ENCODE measurements at regions not wholly inside any gene's neighbourhood (a gene's known extent, or its start where the extent isn't known, plus 50 kb on each side); places are given as distances from the start of the nearest gene placed in this dataset.

GRCh38 chr13:79943346-79944023, 397.4 kb downstream of the SPRY2 start:
- TF ChIP-seq TAF1 (IDR thresholded peaks at IDR 0.05; ENCODE audit: borderline replicate concordance, low read depth, low read length): no peak
- no peak for TF ChIP-seq MYB (IDR thresholded peaks at IDR 0.05; ENCODE audit: borderline replicate concordance, low read depth, low read length)
- no peak for TF ChIP-seq RFX5 (IDR thresholded peaks at IDR 0.05; ENCODE audit: low read depth, low read length)
- TF ChIP-seq POLR2A (IDR thresholded peaks at IDR 0.05; ENCODE audit: low read depth, low read length): no peak
- TF ChIP-seq, protein P1, sequence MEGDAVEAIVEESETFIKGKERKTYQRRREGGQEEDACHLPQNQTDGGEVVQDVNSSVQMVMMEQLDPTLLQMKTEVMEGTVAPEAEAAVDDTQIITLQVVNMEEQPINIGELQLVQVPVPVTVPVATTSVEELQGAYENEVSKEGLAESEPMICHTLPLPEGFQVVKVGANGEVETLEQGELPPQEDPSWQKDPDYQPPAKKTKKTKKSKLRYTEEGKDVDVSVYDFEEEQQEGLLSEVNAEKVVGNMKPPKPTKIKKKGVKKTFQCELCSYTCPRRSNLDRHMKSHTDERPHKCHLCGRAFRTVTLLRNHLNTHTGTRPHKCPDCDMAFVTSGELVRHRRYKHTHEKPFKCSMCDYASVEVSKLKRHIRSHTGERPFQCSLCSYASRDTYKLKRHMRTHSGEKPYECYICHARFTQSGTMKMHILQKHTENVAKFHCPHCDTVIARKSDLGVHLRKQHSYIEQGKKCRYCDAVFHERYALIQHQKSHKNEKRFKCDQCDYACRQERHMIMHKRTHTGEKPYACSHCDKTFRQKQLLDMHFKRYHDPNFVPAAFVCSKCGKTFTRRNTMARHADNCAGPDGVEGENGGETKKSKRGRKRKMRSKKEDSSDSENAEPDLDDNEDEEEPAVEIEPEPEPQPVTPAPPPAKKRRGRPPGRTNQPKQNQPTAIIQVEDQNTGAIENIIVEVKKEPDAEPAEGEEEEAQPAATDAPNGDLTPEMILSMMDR (IDR thresholded peaks at IDR 0.05 in 2 of 3, conservative IDR thresholded peaks at IDR 0.05 in 1 of 3; ENCODE audit: control insufficient read depth in 2 of 3, extremely low read depth in 1 of 3, insufficient read depth in 1 of 3, low read depth in 3 of 3, low read length in 3 of 3): no peak
- no peak for TF ChIP-seq EP300 (IDR thresholded peaks at IDR 0.05; ENCODE audit: borderline replicate concordance in 1 of 2, control insufficient read depth in 1 of 2, low read depth in 2 of 2, low read length in 2 of 2)
- TF ChIP-seq NRF1 (conservative IDR thresholded peaks at IDR 0.05; ENCODE audit: low read depth, low read length): no peak

All from GM12878 (cell line).